ENCODE measurements at regions not wholly inside any gene's neighbourhood (a gene's known extent, or its start where the extent isn't known, plus 50 kb on each side); places are given as distances from the start of the nearest gene placed in this dataset.
"Not testable (repeated sequence)": the region's sequence is repeated elsewhere in the genome, so short reads cannot be mapped to it uniquely, and the experiment has no call there.

GRCh38 chr3:165682734-165683133 is 154.5 kb downstream of the BCHE start:
- no peak for TF ChIP-seq CTCF (IDR thresholded peaks at IDR 0.05; ENCODE audit: insufficient read depth, low read length, poor library complexity, severe bottlenecking)
- H3K27me3 ChIP-seq (ENCODE audit: control insufficient read depth, insufficient read depth, low read length), result no peaks in the 10 kb centered on the region
- H3K4me3 ChIP-seq (ENCODE audit: low read depth, low read length), result no peak overlapping the region
- no peaks in the 10 kb centered on the region for H3K36me3 ChIP-seq (ENCODE audit: control insufficient read depth, insufficient read depth, low read length)
- DNase-seq (ENCODE audit: low read depth), result no peak

- TF ChIP-seq CTCF (IDR thresholded peaks at IDR 0.05; ENCODE audit: insufficient read depth, low read length, poor library complexity, severe bottlenecking), result no peak
- Histone ChIP-seq H3K36me3 (ENCODE audit: control insufficient read depth, insufficient read depth, low read length) (no peaks in the 10 kb centered on the region), H3K27me3 (ENCODE audit: control insufficient read depth, insufficient read depth, low read length) (no peaks in the 10 kb centered on the region), H3K4me3 (ENCODE audit: low read depth, low read length) (no peak overlapping the region)
- no peak for DNase-seq (ENCODE audit: low read depth)
These were observed 167.3 kb downstream of the BCHE start for GRCh38 chr3:165669967-165670366.

- H3K4me3 ChIP-seq (ENCODE audit: low read depth, low read length), result no peak overlapping the region
- no peaks in the 10 kb centered on the region for H3K27me3 ChIP-seq (ENCODE audit: control insufficient read depth, insufficient read depth, low read length)
- no peak for DNase-seq (ENCODE audit: low read depth)
- TF ChIP-seq CTCF (IDR thresholded peaks at IDR 0.05; ENCODE audit: insufficient read depth, low read length, poor library complexity, severe bottlenecking), result no peak
- H3K36me3 ChIP-seq (ENCODE audit: control insufficient read depth, insufficient read depth, low read length), result no peaks in the 10 kb centered on the region
These were observed 167.7 kb downstream of the BCHE start for GRCh38 chr3:165669504-165669903.

GRCh38 chr3:165667676-165668075 is 169.5 kb downstream of the BCHE start:
- no peak for DNase-seq (ENCODE audit: low read depth)
- H3K4me3 ChIP-seq (ENCODE audit: low read depth, low read length), result no peak overlapping the region
- TF ChIP-seq CTCF (IDR thresholded peaks at IDR 0.05; ENCODE audit: insufficient read depth, low read length, poor library complexity, severe bottlenecking), result no peak

GRCh38 chr3:165658027-165658426 is 179.2 kb downstream of the BCHE start:
- Histone ChIP-seq H3K27me3 (ENCODE audit: control insufficient read depth, insufficient read depth, low read length) (no peaks in the 10 kb centered on the region), H3K4me3 (ENCODE audit: low read depth, low read length) (no peak overlapping the region), H3K36me3 (ENCODE audit: control insufficient read depth, insufficient read depth, low read length) (no peaks in the 10 kb centered on the region)
- DNase-seq (ENCODE audit: low read depth), result no peak
- TF ChIP-seq CTCF (IDR thresholded peaks at IDR 0.05; ENCODE audit: insufficient read depth, low read length, poor library complexity, severe bottlenecking), result no peak

More at GRCh38 chr3:165667676-165668075, 169.5 kb downstream of the BCHE start:
- Histone ChIP-seq H3K27me3 (ENCODE audit: control insufficient read depth, insufficient read depth, low read length) (no peaks in the 10 kb centered on the region), H3K36me3 (ENCODE audit: control insufficient read depth, insufficient read depth, low read length) (no peaks in the 10 kb centered on the region)

- no peak overlapping the region for H3K4me3 ChIP-seq (ENCODE audit: low read depth, low read length)
- TF ChIP-seq CTCF (IDR thresholded peaks at IDR 0.05; ENCODE audit: insufficient read depth, low read length, poor library complexity, severe bottlenecking), result no peak
- H3K27me3 ChIP-seq (ENCODE audit: control insufficient read depth, insufficient read depth, low read length), result no peaks in the 10 kb centered on the region
- no peak for DNase-seq (ENCODE audit: low read depth)
- H3K36me3 ChIP-seq (ENCODE audit: control insufficient read depth, insufficient read depth, low read length), result no peaks in the 10 kb centered on the region
These were observed 184.0 kb downstream of the BCHE start for GRCh38 chr3:165653130-165653778.

- DNase-seq (ENCODE audit: low read depth); H3K27me3 ChIP-seq (ENCODE audit: control insufficient read depth, insufficient read depth, low read length); H3K4me3 ChIP-seq (ENCODE audit: low read depth, low read length); H3K36me3 ChIP-seq (ENCODE audit: control insufficient read depth, insufficient read depth, low read length): not testable (repeated sequence)
These were observed 187.9 kb downstream of the BCHE start for GRCh38 chr3:165649282-165649681.

Measured in kidney epithelial cell (primary cell).